Muscle layer of duodenum (tissue), 2 donors: ENCODE measurements at regions not wholly inside any gene's neighbourhood (a gene's known extent, or its start where the extent isn't known, plus 50 kb on each side); places are given as distances from the start of the nearest gene placed in this dataset.

Source experiments
- H3K27ac ChIP-seq: one replicate; pipeline ENCODE4 v1.7.0; 2013; ENCODE audit warnings: mild to moderate bottlenecking, low read length
- H3K27me3 ChIP-seq: one replicate; pipeline ENCODE4 v1.7.0; 2013; ENCODE audit warnings: low read depth, mild to moderate bottlenecking, control low read depth, low read length
- H3K36me3 ChIP-seq, 2 donors: one replicate each; pipeline ENCODE4 v1.7.0; 2013; ENCODE audit warnings: low read length in 2 of 2, control low read depth in 1 of 2, mild to moderate bottlenecking in 1 of 2; ENCODE audit not compliant: insufficient read depth in 2 of 2, control insufficient read depth in 1 of 2
- H3K4me1 ChIP-seq, 2 donors: one replicate each; pipeline ENCODE4 v1.7.0; 2013; ENCODE audit warnings: low read length in 2 of 2, mild to moderate bottlenecking in 2 of 2, control low read depth in 1 of 2, moderate library complexity in 1 of 2; ENCODE audit not compliant: insufficient read depth in 2 of 2, control insufficient read depth in 1 of 2
- H3K4me3 ChIP-seq, 2 donors: one replicate each; pipeline ENCODE4 v1.7.0; 2013; ENCODE audit warnings: low read length in 2 of 2, low read depth in 1 of 2, mild to moderate bottlenecking in 1 of 2
- H3K9me3 ChIP-seq, 2 donors: one replicate each; pipeline ENCODE4 v1.7.0; 2013; ENCODE audit warnings: low read length in 2 of 2, control low read depth in 1 of 2, mild to moderate bottlenecking in 1 of 2; ENCODE audit not compliant: control insufficient read depth in 1 of 2
- donor health status: healthy.

GRCh38 chr6:50102676-50103075, 52.9 kb upstream of the DEFB112 start:
- no peaks in the 10 kb centered on the region for H3K36me3 ChIP-seq

GRCh38 chr6:50110587-50110986, 60.9 kb upstream of the DEFB112 start:
- Histone ChIP-seq H3K4me1 (no peaks in the 10 kb centered on the region), H3K27me3 (no peaks in the 10 kb centered on the region), H3K4me3 (no peak overlapping the region), H3K9me3 (no peaks in the 10 kb centered on the region), H3K27ac (no peak overlapping the region), H3K36me3 (no peaks in the 10 kb centered on the region)

More at GRCh38 chr6:50102676-50103075, 52.9 kb upstream of the DEFB112 start:
- H3K4me3 ChIP-seq: no peak overlapping the region
- no peak overlapping the region for H3K27ac ChIP-seq
- H3K27me3 ChIP-seq: no peaks in the 10 kb centered on the region
- H3K9me3 ChIP-seq: no peaks in the 10 kb centered on the region
- peaks cover 0 to 8% of the 10 kb centered on the region in 2 donors for H3K4me1 ChIP-seq

GRCh38 chr6:50112981-50113857, 63.5 kb upstream of the DEFB112 start:
- Histone ChIP-seq H3K9me3 (no peaks in the 10 kb centered on the region), H3K4me1 (no peaks in the 10 kb centered on the region), H3K4me3 (no peak overlapping the region), H3K27me3 (no peaks in the 10 kb centered on the region), H3K27ac (no peak overlapping the region), H3K36me3 (no peaks in the 10 kb centered on the region)

GRCh38 chr6:50116390-50116789, 66.7 kb upstream of the DEFB112 start:
- no peaks in the 10 kb centered on the region for H3K36me3 ChIP-seq
- no peaks in the 10 kb centered on the region for H3K27me3 ChIP-seq
- no peak overlapping the region for H3K27ac ChIP-seq
- no peak overlapping the region for H3K4me3 ChIP-seq
- H3K9me3 ChIP-seq: no peaks in the 10 kb centered on the region
- no peaks in the 10 kb centered on the region for H3K4me1 ChIP-seq

DNA sequence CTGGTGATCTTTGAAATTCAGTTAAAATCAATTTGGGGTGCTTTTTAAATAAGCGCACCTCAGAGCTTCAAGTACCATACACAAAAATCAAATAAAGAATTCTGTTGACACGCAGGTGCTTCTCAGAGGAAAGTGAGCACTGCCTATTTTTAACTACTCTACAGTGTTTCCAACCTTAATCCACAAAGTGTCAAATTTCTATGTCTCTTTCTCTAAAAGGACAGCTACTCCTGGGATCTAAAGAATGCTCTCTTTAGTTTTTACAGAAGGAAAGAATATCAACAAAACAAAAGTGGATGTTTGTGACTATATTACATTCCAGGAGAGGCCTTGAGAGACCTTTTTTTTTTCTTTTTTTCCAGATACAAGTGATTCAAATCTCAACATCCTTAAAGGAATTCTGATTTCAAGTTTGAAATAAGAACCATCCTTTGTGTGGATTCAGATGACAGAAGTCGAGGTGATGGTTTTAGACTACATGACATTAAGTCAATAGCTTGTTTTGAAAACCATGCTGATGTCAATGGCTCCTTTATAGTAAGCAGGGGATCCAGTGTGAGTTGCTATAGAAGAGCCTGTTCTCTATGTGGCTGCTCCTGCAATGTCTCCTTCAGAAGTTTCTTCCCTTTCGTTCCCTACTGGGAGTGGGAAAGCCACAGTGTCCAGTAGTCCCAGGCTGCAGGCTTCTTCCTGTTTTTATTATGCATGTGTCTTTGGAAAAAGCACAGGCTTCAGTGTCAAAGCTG, 67.2 kb upstream of the DEFB112 start:
- H3K36me3 ChIP-seq: no peaks in the 10 kb centered on the region
- H3K4me1 ChIP-seq: no peaks in the 10 kb centered on the region
- no peak overlapping the region for H3K27ac ChIP-seq
- no peaks in the 10 kb centered on the region for H3K9me3 ChIP-seq
- no peaks in the 10 kb centered on the region for H3K27me3 ChIP-seq
- no peak overlapping the region for H3K4me3 ChIP-seq

DNA sequence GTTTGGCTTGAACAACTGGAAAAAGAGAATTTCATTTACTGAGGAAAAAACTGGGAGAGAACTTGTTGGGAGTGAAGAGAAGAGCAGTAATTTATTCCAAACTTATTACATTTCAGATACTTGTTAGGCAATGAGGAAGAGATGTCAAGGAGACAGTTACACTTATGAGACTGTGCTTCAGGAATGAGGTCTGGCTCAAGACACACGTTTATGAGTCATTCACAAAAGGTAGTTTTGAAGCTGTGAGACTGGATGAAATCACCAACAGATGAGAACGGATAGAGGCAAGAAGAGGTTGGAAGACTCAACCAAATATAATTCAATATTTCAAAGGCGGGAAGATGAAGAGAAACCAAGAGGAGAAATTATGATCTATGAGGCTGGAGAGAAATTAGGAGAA, 70.6 kb upstream of the DEFB112 start:
- Histone ChIP-seq H3K36me3 (no peaks in the 10 kb centered on the region), H3K9me3 (no peaks in the 10 kb centered on the region), H3K27ac (no peak overlapping the region), H3K4me1 (no peaks in the 10 kb centered on the region), H3K4me3 (no peak overlapping the region), H3K27me3 (no peaks in the 10 kb centered on the region)

DNA sequence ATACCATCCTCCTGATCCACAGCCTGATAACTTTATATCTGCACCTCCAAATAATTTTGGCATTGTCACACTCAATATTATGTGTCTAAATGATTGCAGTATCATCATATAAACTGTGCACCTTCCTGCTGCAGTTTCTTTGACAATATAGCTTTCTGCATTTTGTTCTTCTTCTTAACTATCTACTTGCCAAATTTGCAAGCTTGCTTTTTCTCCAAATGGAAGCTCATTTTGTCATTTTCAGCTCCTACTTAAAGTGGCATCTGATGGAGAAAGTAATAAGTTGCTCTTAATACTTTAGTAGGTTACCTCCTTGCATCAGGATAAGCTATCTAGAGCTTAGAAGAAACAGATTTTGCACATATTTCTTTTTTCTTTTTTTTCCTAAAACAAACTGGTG, 74.0 kb upstream of the DEFB112 start:
- Histone ChIP-seq H3K4me3 (no peak overlapping the region), H3K27me3 (no peaks in the 10 kb centered on the region), H3K4me1 (no peaks in the 10 kb centered on the region), H3K36me3 (no peaks in the 10 kb centered on the region), H3K9me3 (no peaks in the 10 kb centered on the region), H3K27ac (no peak overlapping the region)

- no peaks in the 10 kb centered on the region for H3K27me3 ChIP-seq
Measured at GRCh38 chr6:50124572-50124971, 74.8 kb upstream of the DEFB112 start.

DNA sequence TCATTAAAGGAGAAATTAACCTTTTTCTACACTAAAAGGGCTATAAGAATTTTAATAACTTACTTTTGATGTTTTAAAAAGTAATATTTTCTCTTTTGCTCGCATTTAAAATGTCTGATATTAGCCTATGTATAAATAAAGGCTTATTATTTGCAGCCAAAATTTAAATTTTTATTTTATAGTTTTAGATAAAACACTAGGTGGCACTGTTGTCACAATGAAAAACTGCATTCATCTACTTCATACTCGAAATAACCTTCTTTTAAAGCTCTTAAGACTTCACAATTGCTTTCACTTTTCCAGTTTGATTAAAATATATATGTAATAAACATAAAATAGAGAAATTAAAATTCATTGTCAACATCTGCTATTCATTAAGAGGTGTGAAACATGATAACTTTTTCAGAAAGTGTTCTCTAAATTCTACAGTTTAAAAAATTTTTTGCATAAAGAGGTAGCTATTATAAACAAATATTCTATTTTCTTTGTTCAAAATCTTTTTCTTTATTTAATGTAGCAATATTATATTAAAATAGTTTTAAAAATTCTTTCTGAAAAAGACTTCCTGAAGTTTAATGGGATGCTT, 78.8 kb upstream of the DEFB112 start:
- no peak overlapping the region for H3K27ac ChIP-seq
- no peak overlapping the region for H3K4me3 ChIP-seq
- no peaks in the 10 kb centered on the region for H3K27me3 ChIP-seq
- H3K36me3 ChIP-seq: no peaks in the 10 kb centered on the region
- H3K9me3 ChIP-seq: no peaks in the 10 kb centered on the region
- no peaks in the 10 kb centered on the region for H3K4me1 ChIP-seq

More at GRCh38 chr6:50124572-50124971, 74.8 kb upstream of the DEFB112 start:
- H3K4me1 ChIP-seq: no peaks in the 10 kb centered on the region
- H3K4me3 ChIP-seq: no peak overlapping the region
- H3K36me3 ChIP-seq: no peaks in the 10 kb centered on the region
- H3K9me3 ChIP-seq: no peaks in the 10 kb centered on the region
- no peak overlapping the region for H3K27ac ChIP-seq

DNA sequence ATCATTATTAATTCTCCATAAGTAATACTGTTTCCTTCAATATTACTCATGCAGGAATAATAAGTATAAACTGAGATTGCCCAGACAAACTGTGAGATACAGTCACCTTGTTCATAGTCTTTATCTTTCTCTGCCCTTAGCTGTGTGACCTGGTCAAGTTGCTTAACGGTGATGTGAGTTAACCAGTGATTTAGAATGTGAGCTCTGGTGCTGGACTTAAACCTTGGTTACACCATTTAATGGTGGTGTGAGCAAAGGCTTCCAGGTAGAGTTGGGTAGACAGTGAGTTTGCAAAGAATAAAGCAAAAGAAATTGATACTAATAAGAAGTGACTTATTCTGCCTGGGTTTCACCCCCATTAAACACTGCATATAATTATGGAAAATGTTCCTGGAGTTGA, 86.2 kb upstream of the DEFB112 start:
- Histone ChIP-seq H3K36me3 (no peaks in the 10 kb centered on the region), H3K9me3 (no peaks in the 10 kb centered on the region), H3K27ac (no peak overlapping the region), H3K27me3 (no peaks in the 10 kb centered on the region), H3K4me1 (no peaks in the 10 kb centered on the region), H3K4me3 (no peak overlapping the region)

- Histone ChIP-seq H3K4me3 (no peak overlapping the region), H3K27me3 (no peaks in the 10 kb centered on the region), H3K4me1 (no peaks in the 10 kb centered on the region), H3K27ac (no peak overlapping the region), H3K36me3 (no peaks in the 10 kb centered on the region), H3K9me3 (no peaks in the 10 kb centered on the region)
Measured at GRCh38 chr6:50141100-50141499, 91.4 kb upstream of the DEFB112 start.
